SK-N-MC (cell line): ENCODE measurements at regions not wholly inside any gene's neighbourhood (a gene's known extent, or its start where the extent isn't known, plus 50 kb on each side); places are given as distances from the start of the nearest gene placed in this dataset.

Experiments
- DNase-seq: peaks from one replicate; pipeline ENCODE4 v3.0.0-alpha.2; 2011; ENCODE audit warnings: low read depth, low spot score
- H3K27ac ChIP-seq: fragments of 200-600 bp; sonication (generic); 2 replicates; pipeline ENCODE4 v1.5.1; 2016; ENCODE audit warnings: mixed run types
- H3K36me3 ChIP-seq: fragments of 200-600 bp; sonication (generic); 2 replicates; pipeline ENCODE4 v1.6.1; 2017; ENCODE audit warnings: antibody characterized with exemption, low read length, mixed read lengths; ENCODE audit not compliant: insufficient read depth
- H3K4me3 ChIP-seq: fragments of 200-600 bp; sonication (generic); 2 replicates; pipeline ENCODE4 v1.5.1; 2016
- H3K9ac ChIP-seq: fragments of 200-600 bp; sonication (generic); 2 replicates; pipeline ENCODE4 v1.8.0; 2017; ENCODE audit warnings: mixed run types, mixed read lengths; ENCODE audit not compliant: insufficient read length
- H3K9me3 ChIP-seq: fragments of 200-600 bp; sonication (generic); 2 replicates; pipeline ENCODE4 v1.6.1; 2017; ENCODE audit warnings: low read depth, mild to moderate bottlenecking, antibody characterized with exemption, low read length, moderate library complexity, mixed read lengths
- EZH2 ChIP-seq: fragments of 200-600 bp; sonication (generic); IDR thresholded peaks from one replicate; pipeline ENCODE4 v1.6.1; 2017; ENCODE audit warnings: antibody characterized with exemption
- FOXP2 ChIP-seq: optimal IDR thresholded peaks from 2 replicates; pipeline ENCODE3; 2011; ENCODE audit warnings: mild to moderate bottlenecking, moderate library complexity; ENCODE audit not compliant: insufficient read depth; ENCODE audit errors: extremely low read length, control extremely low read depth
- POLR2AphosphoS5 ChIP-seq: IDR thresholded peaks from 2 replicates; pipeline ENCODE4 v1.6.1; 2012; ENCODE audit warnings: mild to moderate bottlenecking, low read depth, low read length, borderline replicate concordance

DNA sequence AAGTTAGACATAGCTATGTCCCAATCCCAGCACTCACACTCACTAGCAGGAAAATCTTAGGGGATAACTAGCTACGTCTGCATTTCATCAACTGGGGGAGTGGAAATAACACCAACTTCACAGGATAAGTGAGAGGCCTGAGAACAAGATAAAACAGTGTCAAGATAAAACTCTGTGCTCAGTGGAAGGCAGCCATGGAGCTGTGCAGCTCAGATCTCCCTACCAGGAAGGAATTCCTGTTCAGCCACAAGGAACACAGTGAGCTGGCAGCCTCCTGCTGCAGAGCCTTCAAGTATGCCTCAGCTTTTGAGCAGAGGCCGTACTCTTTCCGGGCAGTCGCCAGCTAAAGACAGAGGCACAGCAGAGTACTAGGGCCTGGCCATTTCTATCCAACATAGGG is 115.8 kb upstream of the TOPAZ1 start:
- Histone ChIP-seq H3K9me3 (no peaks in the 10 kb centered on the region), H3K27ac (no peak overlapping the region), H3K36me3 (no peaks in the 10 kb centered on the region), H3K9ac (no peak overlapping the region), H3K4me3 (no peak overlapping the region)
- TF ChIP-seq FOXP2 (no peak), POLR2AphosphoS5 (no peak), EZH2 (no peak)
- no peak for DNase-seq

DNA sequence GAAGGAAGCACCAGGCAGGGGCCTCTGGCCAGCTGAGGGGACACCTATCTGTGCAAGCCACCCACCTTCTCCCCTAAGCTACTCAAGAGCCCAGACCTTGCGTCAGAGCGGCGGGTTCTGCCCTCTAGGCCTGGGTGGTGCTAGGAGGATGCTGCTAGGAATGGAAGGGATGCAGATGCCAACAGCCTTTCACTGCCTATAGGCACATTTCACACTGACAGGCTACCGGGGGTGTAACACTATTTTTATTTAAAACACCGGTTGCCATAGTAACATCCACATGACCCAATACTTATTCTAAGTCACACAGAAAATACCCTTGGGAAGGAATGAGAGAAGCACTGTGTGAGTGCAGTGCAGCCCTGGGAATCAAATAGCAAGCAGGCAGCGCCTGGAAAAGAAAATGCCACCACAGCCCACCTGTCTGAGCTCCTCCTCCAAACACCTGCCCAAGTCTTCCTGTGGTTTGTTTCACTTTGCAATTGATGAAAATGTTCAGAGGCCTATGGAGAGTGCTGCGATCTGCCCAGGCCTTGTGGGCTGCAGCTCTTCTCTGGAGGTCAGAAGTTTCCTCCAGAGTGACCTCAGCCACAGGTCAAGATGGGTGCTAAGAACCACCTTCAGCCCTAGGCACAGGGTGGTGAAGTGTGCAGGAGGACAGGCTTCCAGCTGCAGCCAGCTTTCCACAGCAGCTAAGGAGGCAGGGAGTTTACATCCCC is 113.5 kb upstream of the TOPAZ1 start:
- Histone ChIP-seq H3K4me3 (no peak overlapping the region), H3K9me3 (no peaks in the 10 kb centered on the region), H3K27ac (no peak overlapping the region), H3K9ac (no peak overlapping the region), H3K36me3 (no peaks in the 10 kb centered on the region)
- no peak for DNase-seq
- TF ChIP-seq POLR2AphosphoS5 (no peak), EZH2 (no peak), FOXP2 (no peak)

DNA sequence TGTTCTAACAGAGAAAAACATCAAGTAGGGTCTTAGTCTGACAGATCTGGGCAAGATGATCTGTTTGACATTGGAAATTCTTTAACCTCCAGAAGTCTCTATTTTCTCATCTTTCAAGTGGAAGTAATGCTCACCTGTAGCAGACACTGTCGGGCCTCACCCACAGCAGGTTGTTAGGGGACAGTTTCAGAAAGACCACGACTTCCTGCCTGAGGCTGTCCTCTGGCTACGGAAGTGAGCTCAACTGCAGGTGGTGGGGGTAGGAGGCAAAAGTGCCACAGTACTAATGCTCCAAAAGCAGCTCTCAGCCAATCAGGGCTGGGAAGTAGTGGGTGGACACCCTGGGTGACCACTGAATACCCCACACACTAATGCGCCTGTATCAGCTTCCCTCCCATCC is 111.4 kb upstream of the TOPAZ1 start:
- Histone ChIP-seq H3K9ac (no peak overlapping the region), H3K4me3 (no peak overlapping the region), H3K9me3 (no peaks in the 10 kb centered on the region), H3K36me3 (no peaks in the 10 kb centered on the region), H3K27ac (no peak overlapping the region)
- TF ChIP-seq FOXP2 = no peak
- no peak for TF ChIP-seq EZH2
- TF ChIP-seq POLR2AphosphoS5 = no peak
- DNase-seq = no peak

DNA sequence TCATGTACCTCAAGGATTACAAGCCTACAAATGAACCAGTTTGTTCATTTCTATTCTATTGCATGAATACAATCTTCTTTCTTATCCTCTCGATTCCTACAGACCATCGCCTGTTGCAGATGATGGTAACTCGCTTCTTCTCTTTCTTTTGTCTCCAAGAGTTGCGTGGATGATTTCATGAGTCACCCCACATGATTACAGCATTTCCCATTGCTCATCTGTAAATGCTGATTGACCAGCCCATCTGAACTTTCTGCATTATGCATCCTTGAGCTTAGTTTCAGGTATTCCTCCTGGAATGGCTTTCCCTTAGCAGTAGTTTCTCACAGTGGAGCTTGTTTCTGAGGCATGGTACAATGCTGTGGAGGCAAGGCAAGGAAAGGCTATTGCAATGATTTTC is 109.6 kb upstream of the TOPAZ1 start:
- Histone ChIP-seq H3K9me3 (no peaks in the 10 kb centered on the region), H3K36me3 (no peaks in the 10 kb centered on the region), H3K4me3 (no peak overlapping the region), H3K9ac (no peak overlapping the region), H3K27ac (no peak overlapping the region)
- DNase-seq = no peak
- no peak for TF ChIP-seq POLR2AphosphoS5
- TF ChIP-seq FOXP2 = no peak
- TF ChIP-seq EZH2 = no peak

DNA sequence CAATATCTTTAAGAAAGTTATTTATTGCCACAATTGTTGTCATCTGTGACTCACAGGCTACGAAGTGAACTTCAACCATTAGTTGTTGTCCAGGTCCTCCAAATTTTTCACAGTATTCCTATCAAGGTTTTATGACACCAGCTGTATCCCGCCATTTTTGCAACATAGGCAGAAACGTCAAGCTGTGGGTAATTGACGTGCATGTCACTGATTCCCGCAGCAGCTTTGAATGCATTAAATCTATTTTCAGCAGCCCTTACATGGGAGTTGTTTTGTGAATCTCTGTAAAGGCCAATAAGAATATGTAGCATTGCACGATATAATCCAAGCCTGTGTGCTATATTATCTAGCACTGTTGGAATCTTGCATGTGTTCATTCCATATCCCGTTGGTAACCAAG is 109.1 kb upstream of the TOPAZ1 start:
- H3K27ac ChIP-seq = no peak overlapping the region
- H3K9me3 ChIP-seq = no peaks in the 10 kb centered on the region
- no peak overlapping the region for H3K4me3 ChIP-seq
- no peak overlapping the region for H3K9ac ChIP-seq
- no peaks in the 10 kb centered on the region for H3K36me3 ChIP-seq
- TF ChIP-seq EZH2 (no peak), FOXP2 (no peak), POLR2AphosphoS5 (no peak)
- DNase-seq = no peak

DNA sequence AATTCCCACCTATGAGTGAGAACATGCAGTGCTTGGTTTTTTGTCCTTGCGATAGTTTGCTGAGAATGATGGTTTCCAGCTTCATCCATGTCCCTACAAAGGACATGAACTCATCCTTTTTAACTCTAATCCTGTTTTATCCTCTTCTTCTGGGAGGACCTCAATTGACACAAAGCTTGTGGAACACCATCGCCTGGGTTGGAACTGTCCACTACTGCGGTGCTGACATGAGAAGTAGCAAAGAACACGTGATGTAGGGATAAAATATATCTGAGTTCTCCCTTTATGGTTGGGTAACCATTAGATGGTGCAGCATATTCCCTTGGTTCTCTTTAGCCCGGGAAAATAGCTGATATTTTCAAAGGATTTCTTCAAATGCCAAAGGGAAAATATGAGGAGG is 105.3 kb upstream of the TOPAZ1 start:
- H3K27ac ChIP-seq = no peak overlapping the region
- H3K9ac ChIP-seq = no peak overlapping the region
- DNase-seq = no peak
- H3K36me3 ChIP-seq = no peaks in the 10 kb centered on the region
- TF ChIP-seq POLR2AphosphoS5 (no peak), FOXP2 (no peak), EZH2 (no peak)
- no peaks in the 10 kb centered on the region for H3K9me3 ChIP-seq
- no peak overlapping the region for H3K4me3 ChIP-seq

DNA sequence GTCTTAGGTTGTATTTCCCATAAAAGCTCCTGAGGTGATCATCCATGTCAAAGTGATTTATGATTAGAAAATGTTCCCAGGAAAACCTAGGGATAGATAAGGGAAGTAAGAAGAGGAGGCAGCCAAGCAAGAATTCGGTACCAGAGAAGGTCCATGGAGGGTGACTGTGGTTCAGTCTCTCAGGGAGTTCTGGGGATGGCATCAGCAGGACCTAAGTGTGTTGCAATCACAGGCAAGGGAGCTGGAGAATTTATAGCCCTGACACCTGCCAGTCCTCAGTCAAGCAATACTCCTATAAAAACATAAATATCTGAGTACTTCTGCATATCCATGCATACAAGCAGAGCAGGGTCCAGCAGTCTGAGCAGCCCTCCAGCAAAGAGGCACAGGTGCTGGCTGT is 95.6 kb upstream of the TOPAZ1 start:
- TF ChIP-seq FOXP2 = no peak
- TF ChIP-seq POLR2AphosphoS5 = no peak
- no peak for TF ChIP-seq EZH2
- no peak overlapping the region for H3K27ac ChIP-seq
- no peaks in the 10 kb centered on the region for H3K36me3 ChIP-seq
- DNase-seq = no peak
- H3K9ac ChIP-seq = no peak overlapping the region
- H3K4me3 ChIP-seq = no peak overlapping the region
- no peaks in the 10 kb centered on the region for H3K9me3 ChIP-seq

DNA sequence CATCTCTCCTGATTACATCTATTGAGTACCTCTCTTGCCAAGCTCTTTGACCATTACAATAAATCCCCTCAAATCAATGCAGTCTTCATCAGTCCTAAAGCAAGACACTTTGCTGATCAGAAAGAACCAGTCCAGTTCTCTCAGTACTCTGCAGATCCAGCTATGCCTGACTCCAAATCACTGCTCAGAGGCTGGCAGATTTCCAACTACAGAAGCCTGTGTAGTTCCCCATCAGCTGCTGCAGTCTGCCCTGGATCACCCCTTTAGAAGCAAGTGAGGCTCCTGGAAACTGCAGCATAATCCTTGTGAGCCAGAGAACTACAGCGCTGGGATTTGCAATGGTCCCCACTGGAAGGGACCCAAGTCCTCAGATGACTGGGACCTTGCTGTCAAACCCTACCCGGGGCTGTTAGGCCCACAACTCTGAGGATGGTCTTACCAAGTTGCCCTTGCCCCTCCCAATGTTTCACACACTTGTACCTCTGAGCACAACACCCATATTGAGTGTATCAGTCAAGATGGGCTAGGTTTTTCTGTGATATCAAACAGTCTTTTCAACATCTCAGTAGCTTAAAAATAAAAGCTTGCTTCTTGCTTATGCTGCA is 81.9 kb upstream of the TOPAZ1 start:
- Histone ChIP-seq H3K27ac (no peak overlapping the region), H3K4me3 (no peak overlapping the region), H3K36me3 (no peaks in the 10 kb centered on the region), H3K9ac (no peak overlapping the region), H3K9me3 (no peaks in the 10 kb centered on the region)
- TF ChIP-seq EZH2 (no peak), FOXP2 (no peak), POLR2AphosphoS5 (no peak)
- no peak for DNase-seq

DNA sequence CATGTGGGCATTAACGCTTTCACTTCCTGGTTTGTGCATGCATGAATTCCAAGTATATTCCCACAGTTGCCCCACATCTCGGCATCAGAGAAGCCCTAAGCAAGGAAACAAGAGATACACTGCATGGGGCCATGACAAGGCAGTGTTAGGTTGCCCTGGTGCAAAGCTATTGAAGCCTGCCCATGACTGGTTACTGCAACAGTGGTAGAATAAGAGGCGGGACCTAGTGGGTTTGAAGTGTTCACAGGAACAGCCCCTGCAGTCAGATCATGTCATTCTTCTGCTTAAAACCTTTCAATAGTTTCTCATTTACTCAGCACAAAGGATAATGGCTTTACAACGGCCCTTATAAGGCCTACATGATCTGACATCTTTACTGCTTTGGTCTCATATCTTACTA is 80.9 kb upstream of the TOPAZ1 start:
- Histone ChIP-seq H3K36me3 (no peaks in the 10 kb centered on the region), H3K9me3 (no peaks in the 10 kb centered on the region), H3K4me3 (no peak overlapping the region), H3K27ac (no peak overlapping the region), H3K9ac (no peak overlapping the region)
- no peak for DNase-seq
- TF ChIP-seq FOXP2 (no peak), EZH2 (no peak), POLR2AphosphoS5 (no peak)
